ENCODE measurements at regions not wholly inside any gene's neighbourhood (a gene's known extent, or its start where the extent isn't known, plus 50 kb on each side); places are given as distances from the start of the nearest gene placed in this dataset.
"Not testable (repeated sequence)": the region's sequence is repeated elsewhere in the genome, so short reads cannot be mapped to it uniquely, and the experiment has no call there.

GRCh38 chr11:33976495-33977199, 74.9 kb upstream of the CAPRIN1 start:
- peak; percentile 25 for DNase-seq (ENCODE audit: low read depth)
- H3K4me3 ChIP-seq (ENCODE audit: low read depth, low read length), result no peak overlapping the region

GRCh38 chr11:33974804-33975203, 76.7 kb upstream of the CAPRIN1 start:
- H3K4me3 ChIP-seq (ENCODE audit: low read depth, low read length), result no peak overlapping the region
- no peak for DNase-seq (ENCODE audit: low read depth)

GRCh38 chr11:33971530-33971929, 79.7 kb upstream of the LMO2 start:
- not testable (repeated sequence) for DNase-seq (ENCODE audit: low read depth); H3K4me3 ChIP-seq (ENCODE audit: low read depth, low read length)

- H3K4me3 ChIP-seq (ENCODE audit: low read depth, low read length), result no peak overlapping the region
- peak; percentile 13 for DNase-seq (ENCODE audit: low read depth)
Observed at GRCh38 chr11:33970984-33971466, 79.1 kb upstream of the LMO2 start.

GRCh38 chr11:33967451-33967850, 75.6 kb upstream of the LMO2 start:
- no peak overlapping the region for H3K4me3 ChIP-seq (ENCODE audit: low read depth, low read length)
- DNase-seq (ENCODE audit: low read depth), result no peak

GRCh38 chr11:33965032-33965431, 73.2 kb upstream of the LMO2 start:
- DNase-seq (ENCODE audit: low read depth), result no peak

GRCh38 chr11:33959855-33960400, 68.1 kb upstream of the LMO2 start:
- no peak for DNase-seq (ENCODE audit: low read depth)
- H3K4me3 ChIP-seq (ENCODE audit: low read depth, low read length), result no peak overlapping the region

More at GRCh38 chr11:33965032-33965431, 73.2 kb upstream of the LMO2 start:
- no peak overlapping the region for H3K4me3 ChIP-seq (ENCODE audit: low read depth, low read length)

GRCh38 chr11:33957304-33957917, 65.5 kb upstream of the LMO2 start:
- H3K4me3 ChIP-seq (ENCODE audit: low read depth, low read length), result no peak overlapping the region
- no peak for DNase-seq (ENCODE audit: low read depth)

GRCh38 chr11:33956611-33957010, 64.7 kb upstream of the LMO2 start:
- no peak overlapping the region for H3K4me3 ChIP-seq (ENCODE audit: low read depth, low read length)
- DNase-seq (ENCODE audit: low read depth), result no peak

GRCh38 chr11:33953289-33953688, 61.4 kb upstream of the LMO2 start:
- H3K4me3 ChIP-seq (ENCODE audit: low read depth, low read length), result no peak overlapping the region
- no peak for DNase-seq (ENCODE audit: low read depth)

- H3K4me3 ChIP-seq (ENCODE audit: low read depth, low read length), result no peak overlapping the region
- DNase-seq (ENCODE audit: low read depth), result no peak
Observed at GRCh38 chr11:33952805-33953204, 60.9 kb upstream of the LMO2 start.

- no peak overlapping the region for H3K4me3 ChIP-seq (ENCODE audit: low read depth, low read length)
- no peak for DNase-seq (ENCODE audit: low read depth)
Observed at GRCh38 chr11:33949252-33949913, 57.5 kb upstream of the LMO2 start.

- no peak for DNase-seq (ENCODE audit: low read depth)
- H3K4me3 ChIP-seq (ENCODE audit: low read depth, low read length), result no peak overlapping the region
Observed at GRCh38 chr11:33948494-33948893, 56.6 kb upstream of the LMO2 start.

GRCh38 chr11:33947918-33948317, 56.0 kb upstream of the LMO2 start:
- DNase-seq (ENCODE audit: low read depth); H3K4me3 ChIP-seq (ENCODE audit: low read depth, low read length): not testable (repeated sequence)

GRCh38 chr11:33946930-33947329, 55.1 kb upstream of the LMO2 start:
- DNase-seq (ENCODE audit: low read depth), result no peak
- no peak overlapping the region for H3K4me3 ChIP-seq (ENCODE audit: low read depth, low read length)

- H3K4me3 ChIP-seq (ENCODE audit: low read depth, low read length), result no peak overlapping the region
- no peak for DNase-seq (ENCODE audit: low read depth)
Observed at GRCh38 chr11:33945481-33946268, 53.8 kb upstream of the LMO2 start.

- H3K4me3 ChIP-seq (ENCODE audit: low read depth, low read length), result no peak overlapping the region
Observed at GRCh38 chr11:33944693-33945424, 53.0 kb upstream of the LMO2 start.

GRCh38 chr11:33944345-33944692, 52.4 kb upstream of the LMO2 start:
- H3K4me3 ChIP-seq (ENCODE audit: low read depth, low read length), result no peak overlapping the region
- DNase-seq (ENCODE audit: low read depth), result no peak

More at GRCh38 chr11:33944693-33945424, 53.0 kb upstream of the LMO2 start:
- DNase-seq (ENCODE audit: low read depth), result no peak

GRCh38 chr11:33942954-33943353, 51.1 kb upstream of the LMO2 start:
- DNase-seq (ENCODE audit: low read depth), result peak; percentile 78
- no peak overlapping the region for H3K4me3 ChIP-seq (ENCODE audit: low read depth, low read length)

All from skeletal muscle cell (primary cell).